Neuronal stem cell (in vitro differentiated cells): ENCODE measurements at regions not wholly inside any gene's neighbourhood (a gene's known extent, or its start where the extent isn't known, plus 50 kb on each side); places are given as distances from the start of the nearest gene placed in this dataset.

Source experiments
- DNase-seq: peaks from one replicate; pipeline ENCODE4 v3.0.0-alpha.2; 2013; ENCODE audit warnings: low spot score
- H2AFZ ChIP-seq: one replicate; pipeline ENCODE4 v1.6.1; 2013; ENCODE audit warnings: mild to moderate bottlenecking, low read length, inconsistent platforms
- H2AK5ac ChIP-seq: 2 replicates; pipeline ENCODE4 v1.6.1; 2013; ENCODE audit warnings: low read depth, mild to moderate bottlenecking, inconsistent platforms, low read length, moderate library complexity, mixed read lengths
- H2BK120ac ChIP-seq: 2 replicates; pipeline ENCODE4 v1.6.1; 2013; ENCODE audit warnings: low read depth, mild to moderate bottlenecking, inconsistent platforms, low read length, moderate library complexity, mixed read lengths
- H2BK12ac ChIP-seq: one replicate; pipeline ENCODE4 v1.6.1; 2013; ENCODE audit warnings: low read length, inconsistent platforms
- H2BK15ac ChIP-seq: 2 replicates; pipeline ENCODE4 v1.6.1; 2013; ENCODE audit warnings: mild to moderate bottlenecking, low read length, inconsistent platforms, mixed read lengths
- H2BK5ac ChIP-seq: one replicate; pipeline ENCODE4 v1.6.1; 2013; ENCODE audit warnings: inconsistent platforms, mild to moderate bottlenecking, low read length, moderate library complexity
- H3K14ac ChIP-seq: one replicate; pipeline ENCODE4 v1.6.1; 2013; ENCODE audit warnings: low read length, inconsistent platforms
- H3K18ac ChIP-seq: 2 replicates; pipeline ENCODE4 v1.6.1; 2013; ENCODE audit warnings: low read length, inconsistent platforms
- H3K23ac ChIP-seq: 2 replicates; pipeline ENCODE4 v1.6.1; 2013; ENCODE audit warnings: low read depth, mild to moderate bottlenecking, mixed read lengths, low read length, inconsistent platforms; ENCODE audit not compliant: poor library complexity
- H3K27ac ChIP-seq: replicated peaks from 3 replicates; pipeline ENCODE4 v1.5.1; 2013; ENCODE audit warnings: low read length, inconsistent platforms
- H3K27me3 ChIP-seq, 3 experiments: 2 replicates each; pipeline ENCODE4 v1.6.1; 2013; ENCODE audit warnings: low read length in 3 of 3, mild to moderate bottlenecking in 2 of 3, inconsistent platforms in 1 of 3, low read depth in 1 of 3, mixed read lengths in 1 of 3, moderate library complexity in 1 of 3; ENCODE audit not compliant: control insufficient read depth in 3 of 3, insufficient read depth in 3 of 3
- H3K36me3 ChIP-seq, 2 donors: replicated peaks in 1 of 2; 2 replicates each; pipeline ENCODE4 v1.6.1; 2013; ENCODE audit warnings: low read length in 2 of 2; ENCODE audit not compliant: control insufficient read depth in 2 of 2, insufficient read depth in 2 of 2
- H3K4ac ChIP-seq: 2 replicates; pipeline ENCODE4 v1.6.1; 2013; ENCODE audit warnings: inconsistent platforms, mild to moderate bottlenecking, low read length, moderate library complexity
- H3K4me1 ChIP-seq, 2 donors: 1 replicate in 1 of 2; 2 replicates in 1 of 2; pipeline ENCODE4 v1.6.1; 2013; ENCODE audit warnings: low read length in 2 of 2, low read depth in 1 of 2; ENCODE audit not compliant: control insufficient read depth in 2 of 2, insufficient read depth in 1 of 2
- H3K4me2 ChIP-seq: one replicate; pipeline ENCODE4 v1.6.1; 2013; ENCODE audit warnings: mild to moderate bottlenecking, low read length, inconsistent platforms; ENCODE audit not compliant: insufficient read depth, poor library complexity, severe bottlenecking
- H3K4me3 ChIP-seq, 2 donors: 2 replicates each; pipeline ENCODE4 v1.5.1; 2013; ENCODE audit warnings: low read length in 2 of 2, mild to moderate bottlenecking in 2 of 2, inconsistent platforms in 1 of 2, moderate library complexity in 1 of 2
- H3K79me1 ChIP-seq: one replicate; pipeline ENCODE4 v1.6.1; 2013; ENCODE audit warnings: low read depth, mild to moderate bottlenecking, inconsistent platforms, low read length, moderate library complexity
- H3K9ac ChIP-seq: one replicate; pipeline ENCODE4 v1.6.1; 2013; ENCODE audit warnings: mild to moderate bottlenecking, low read depth, low read length, inconsistent platforms; ENCODE audit not compliant: poor library complexity
- H3K9me3 ChIP-seq, 2 donors: replicated peaks in 1 of 2; 2 replicates each; pipeline versions ENCODE3 to v1.6.1; 2013; ENCODE audit warnings: low read length in 2 of 2, mild to moderate bottlenecking in 2 of 2, inconsistent platforms in 1 of 2, low read depth in 1 of 2, mixed read lengths in 1 of 2, moderate library complexity in 1 of 2; ENCODE audit not compliant: control insufficient read depth in 2 of 2, insufficient read depth in 1 of 2
- H4K8ac ChIP-seq: one replicate; pipeline ENCODE4 v1.6.1; 2013; ENCODE audit warnings: low read depth, mild to moderate bottlenecking, inconsistent platforms, low read length, moderate library complexity
- H4K91ac ChIP-seq: one replicate; pipeline ENCODE4 v1.6.1; 2013; ENCODE audit warnings: low read length, low read depth, mild to moderate bottlenecking, inconsistent platforms; ENCODE audit not compliant: poor library complexity
- WGBS, 2 donors: extraction: QIAGEN DNeasy Blood & Tissue Kit; methylation state at CpG; one replicate each; pipeline ENCODE4 v1.1.7; 2013; ENCODE audit warnings: missing lambda C conversion rate in 2 of 2, mixed read lengths in 1 of 2; ENCODE audit not compliant: insufficient read length in 2 of 2, insufficient replicate concordance in 1 of 2; ENCODE audit errors: extremely low coverage in 2 of 2; 5-methylcytosine and 5-hydroxymethylcytosine counted together

DNA sequence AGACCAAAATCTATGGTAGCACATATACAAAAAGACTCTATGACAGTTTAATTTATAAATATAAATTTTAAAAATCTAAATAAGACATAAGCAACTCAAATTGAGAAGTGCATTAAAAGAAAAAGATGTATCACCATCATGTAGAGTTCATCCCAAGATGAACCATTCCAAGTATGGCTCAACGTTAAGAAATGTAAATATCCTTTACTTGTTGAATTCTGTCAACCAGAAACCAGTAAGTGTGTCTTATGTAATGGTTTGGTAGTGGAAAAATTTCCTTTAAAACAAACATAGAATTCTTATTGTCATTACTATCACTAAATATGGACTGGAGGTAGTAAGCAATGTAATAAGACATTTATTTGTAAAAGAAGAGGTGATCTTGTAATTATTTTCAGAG lies 87.3 kb downstream of the YIPF5 start:
- H2BK5ac ChIP-seq = no peak overlapping the region
- H2AK5ac ChIP-seq = no peak overlapping the region
- H3K9me3 ChIP-seq = no peaks in the 10 kb centered on the region
- no peak overlapping the region for H3K18ac ChIP-seq
- H3K23ac ChIP-seq = no peak overlapping the region
- no peak overlapping the region for H3K4ac ChIP-seq
- H3K9ac ChIP-seq = no peak overlapping the region
- H3K79me1 ChIP-seq = no peaks in the 10 kb centered on the region
- no peak overlapping the region for H2BK15ac ChIP-seq
- H2AFZ ChIP-seq = no peak overlapping the region
- H3K4me2 ChIP-seq = no peak overlapping the region
- H3K14ac ChIP-seq = no peak overlapping the region
- H4K91ac ChIP-seq = no peak overlapping the region
- no peak overlapping the region for H2BK120ac ChIP-seq
- no peaks in the 10 kb centered on the region for H3K36me3 ChIP-seq
- no peak overlapping the region for H4K8ac ChIP-seq
- DNase-seq = no peak
- WGBS, 2 donors = no CpG with 5 or more reads among the region's 1 CpG
- H3K27me3 ChIP-seq = no peaks in the 10 kb centered on the region
- no peaks in the 10 kb centered on the region for H3K4me1 ChIP-seq
- no peak overlapping the region for H2BK12ac ChIP-seq
- no peak overlapping the region for H3K4me3 ChIP-seq
- no peak overlapping the region for H3K27ac ChIP-seq

DNA sequence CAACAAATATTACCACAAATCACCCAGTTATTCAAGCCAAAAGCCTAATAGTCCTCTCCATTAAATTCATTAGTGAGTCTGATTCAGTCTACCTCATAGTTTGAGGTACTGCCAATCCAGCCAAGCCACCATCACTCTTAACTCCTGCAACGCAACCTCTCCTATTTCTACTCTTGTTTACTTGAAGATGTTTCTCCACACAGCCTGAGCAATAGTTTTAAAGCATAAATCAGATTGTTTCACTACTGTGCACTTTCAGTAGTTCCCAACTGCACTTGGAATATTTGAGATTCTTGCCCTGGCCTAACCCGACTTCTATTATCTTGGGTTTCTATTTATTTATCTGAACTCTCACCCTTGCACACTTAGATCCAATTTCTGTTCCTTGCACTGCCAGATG lies 85.5 kb downstream of the YIPF5 start:
- H2AK5ac ChIP-seq = no peak overlapping the region
- H3K23ac ChIP-seq = no peak overlapping the region
- no peaks in the 10 kb centered on the region for H3K27me3 ChIP-seq
- H4K91ac ChIP-seq = no peak overlapping the region
- no peaks in the 10 kb centered on the region for H3K36me3 ChIP-seq
- no peak overlapping the region for H2BK12ac ChIP-seq
- no peak overlapping the region for H3K14ac ChIP-seq
- DNase-seq = no peak
- H2AFZ ChIP-seq = no peak overlapping the region
- H3K9me3 ChIP-seq = no peaks in the 10 kb centered on the region
- no CpG with 5 or more reads among the region's 2 CpGs for WGBS, 2 donors
- no peak overlapping the region for H4K8ac ChIP-seq
- H3K79me1 ChIP-seq = no peaks in the 10 kb centered on the region
- H3K4me3 ChIP-seq = no peak overlapping the region
- no peak overlapping the region for H2BK120ac ChIP-seq
- no peak overlapping the region for H2BK15ac ChIP-seq
- H3K18ac ChIP-seq = no peak overlapping the region
- H3K4me1 ChIP-seq = peaks cover 8 to 11% of the 10 kb centered on the region in 2 donors
- no peak overlapping the region for H3K27ac ChIP-seq
- no peak overlapping the region for H3K9ac ChIP-seq
- H3K4me2 ChIP-seq = no peak overlapping the region
- no peak overlapping the region for H3K4ac ChIP-seq
- no peak overlapping the region for H2BK5ac ChIP-seq

DNA sequence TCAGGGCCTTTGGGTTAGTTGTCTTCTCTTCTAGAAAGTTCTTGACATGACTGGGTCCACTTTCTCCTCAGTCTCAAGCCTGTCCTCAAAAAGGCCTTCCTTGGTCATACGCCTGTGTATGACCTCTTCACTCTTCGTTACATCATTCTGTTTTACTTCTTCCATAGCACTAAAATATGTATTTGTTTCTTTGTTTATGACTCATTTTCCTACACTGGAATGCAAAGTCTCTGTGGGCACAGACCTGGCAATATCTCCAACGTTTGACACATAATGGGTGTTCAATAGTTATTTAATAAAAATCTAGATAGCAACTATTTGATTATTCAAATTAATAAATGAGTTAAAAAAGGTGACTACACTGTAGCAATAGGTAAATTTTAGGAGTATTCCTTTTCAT lies 85.1 kb downstream of the YIPF5 start:
- Histone ChIP-seq H2BK5ac (no peak overlapping the region), H3K14ac (no peak overlapping the region), H3K4me3 (no peak overlapping the region), H4K91ac (no peak overlapping the region), H3K9me3 (no peaks in the 10 kb centered on the region), H2BK120ac (no peak overlapping the region), H3K36me3 (no peaks in the 10 kb centered on the region), H2AFZ (no peak overlapping the region), H3K79me1 (no peaks in the 10 kb centered on the region), H3K23ac (no peak overlapping the region), H3K27me3 (no peaks in the 10 kb centered on the region), H3K4me1 (peaks cover 9 to 11% of the 10 kb centered on the region in 2 donors), H3K4ac (no peak overlapping the region), H3K18ac (no peak overlapping the region), H2BK12ac (no peak overlapping the region), H4K8ac (no peak overlapping the region), H3K9ac (no peak overlapping the region), H3K27ac (no peak overlapping the region), H2AK5ac (no peak overlapping the region), H2BK15ac (no peak overlapping the region), H3K4me2 (no peak overlapping the region)
- WGBS, 2 donors = no CpG with 5 or more reads among the region's 3 CpGs
- DNase-seq = no peak

DNA sequence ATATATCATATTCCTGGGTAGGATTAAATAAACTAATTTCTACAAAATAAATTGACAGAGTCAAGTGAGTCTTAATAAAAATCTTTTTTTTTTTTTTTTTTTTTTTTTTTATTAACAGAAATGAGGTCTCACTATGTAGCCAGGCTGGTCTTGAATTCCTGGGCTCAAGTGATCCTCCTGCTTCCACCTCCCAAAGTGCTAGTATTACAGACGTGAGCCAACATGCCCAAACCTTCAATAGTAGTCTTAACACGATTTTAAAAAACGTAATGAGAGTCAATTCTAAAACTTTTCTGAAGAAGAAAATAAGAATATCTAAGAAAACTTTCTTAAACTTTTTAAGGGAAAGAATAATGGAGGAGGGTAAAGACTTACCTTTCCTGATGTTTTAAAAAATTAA lies 84.2 kb downstream of the YIPF5 start:
- Histone ChIP-seq H3K9ac (no peak overlapping the region), H3K4ac (no peak overlapping the region), H3K36me3 (no peaks in the 10 kb centered on the region), H3K27me3 (no peaks in the 10 kb centered on the region), H3K9me3 (no peaks in the 10 kb centered on the region), H4K91ac (no peak overlapping the region), H3K4me2 (no peak overlapping the region), H3K14ac (no peak overlapping the region), H2BK120ac (no peak overlapping the region), H3K4me3 (no peak overlapping the region), H2BK15ac (no peak overlapping the region), H3K79me1 (no peaks in the 10 kb centered on the region), H3K27ac (no peak overlapping the region), H2AK5ac (no peak overlapping the region), H3K23ac (no peak overlapping the region), H2BK12ac (no peak overlapping the region), H3K4me1 (peaks cover 9 to 11% of the 10 kb centered on the region in 2 donors), H3K18ac (no peak overlapping the region), H4K8ac (no peak overlapping the region), H2AFZ (no peak overlapping the region), H2BK5ac (no peak overlapping the region)
- no peak for DNase-seq
- WGBS, 2 donors = no CpG with 5 or more reads among the region's 3 CpGs
